A549 (cell line): ENCODE measurements at regions not wholly inside any gene's neighbourhood (a gene's known extent, or its start where the extent isn't known, plus 50 kb on each side); places are given as distances from the start of the nearest gene placed in this dataset.

Experiments used
- ATAC-seq, 2 experiments: fragments of 200-7000 bp in 1 of 2; fragments of >200 bp in 1 of 2; cut with Nextera tagmentation in 1 of 2; cut with Tn5 transposase in 1 of 2; 3 replicates each; pipeline versions ENCODE4 v1.8.0 to v1.9.1; 2018 to 2020; ENCODE audit warnings: mild to moderate bottlenecking in 1 of 2, moderate library complexity in 1 of 2
- CTCF ChIA-PET: fragments of 300-600 bp; sonication (Branson Sonifier 250); formaldehyde crosslinking; extraction: SDS; loops from one replicate; lab custom pipeline; 2021; ENCODE audit warnings: antibody characterized with exemption, inconsistent platforms; lab: Yijun Ruan, JAX
- POLR2A ChIA-PET: fragments of 350-600 bp; formaldehyde crosslinking; extraction: SDS; loops from one replicate; lab custom pipeline; 2021; ENCODE audit warnings: antibody characterized with exemption, inconsistent platforms; lab: Yijun Ruan, JAX
- DNase-seq, 2 experiments: peaks; one replicate each; pipeline versions ENCODE4 v3.0.0 to v3.0.0-alpha.2; 2011 to 2016; ENCODE audit warnings: low read depth in 1 of 2, low spot score in 1 of 2
- FAIRE-seq: peaks from 2 replicates; lab custom pipeline; 2011; peaks lifted over from hg19 to GRCh38; lab: Jason Lieb, UNC
- H3K27ac ChIP-seq, 2 experiments: fragments of >200 bp; sonication (Bioruptor Twin); formaldehyde crosslinking; 3 replicates each; pipeline ENCODE4 v1.5.1; 2016 to 2017
- H3K4me1 ChIP-seq: fragments of >200 bp; sonication (Bioruptor Twin); formaldehyde crosslinking; 3 replicates; pipeline ENCODE4 v1.6.1; 2016
- H3K4me2 ChIP-seq: fragments of >200 bp; sonication (Bioruptor Twin); formaldehyde crosslinking; 3 replicates; pipeline ENCODE4 v1.6.1; 2016
- H3K4me3 ChIP-seq: fragments of >200 bp; sonication (Bioruptor Twin); formaldehyde crosslinking; 3 replicates; pipeline ENCODE4 v1.5.1; 2016
- H3K9me3 ChIP-seq: fragments of >200 bp; sonication (Bioruptor Twin); formaldehyde crosslinking; 3 replicates; pipeline ENCODE4 v1.6.1; 2016
- ATOH8 ChIP-seq: fragments of 250-450 bp; sonication (Bioruptor Pico); IDR thresholded peaks from 2 replicates; pipeline ENCODE4 v1.5.0; 2020; ENCODE audit warnings: low read depth, mild to moderate bottlenecking, moderate library complexity
- BCL3 ChIP-seq: fragments of >200 bp; sonication (Bioruptor Twin); formaldehyde crosslinking; IDR thresholded peaks from 3 replicates; pipeline ENCODE4 v1.6.1; 2016
- BHLHE40 ChIP-seq: IDR thresholded peaks from 2 replicates; pipeline ENCODE4 v1.6.1; 2012; ENCODE audit warnings: low read depth, low read length, inconsistent platforms
- CBX2 ChIP-seq: fragments of 200-600 bp; sonication (generic); IDR thresholded peaks from 2 replicates; pipeline ENCODE4 v1.6.1; 2016; ENCODE audit warnings: low read depth, mild to moderate bottlenecking, borderline replicate concordance
- CBX8 ChIP-seq: fragments of 200-600 bp; sonication (generic); IDR thresholded peaks from 2 replicates; pipeline ENCODE4 v1.6.1; 2016
- CHD2 ChIP-seq: fragments of 150-350 bp; IDR thresholded peaks from 2 replicates; pipeline ENCODE4 v1.6.1; 2014; ENCODE audit warnings: low read length; ENCODE audit not compliant: partially characterized antibody
- CHD4 ChIP-seq: fragments of 200-600 bp; sonication (generic); IDR thresholded peaks from 2 replicates; pipeline ENCODE4 v1.6.1; 2016; ENCODE audit warnings: antibody characterized with exemption, mild to moderate bottlenecking, borderline replicate concordance
- HOXB13 ChIP-seq: fragments of 250-450 bp; sonication (Bioruptor Pico); IDR thresholded peaks from 2 replicates; pipeline ENCODE4 v1.5.0; 2020; ENCODE audit warnings: low read depth, mild to moderate bottlenecking, moderate library complexity
- JUNB ChIP-seq: fragments of >200 bp; sonication (Bioruptor Twin); formaldehyde crosslinking; IDR thresholded peaks from 2 replicates; pipeline ENCODE4 v1.6.1; 2016
- MAZ ChIP-seq: fragments of 150-350 bp; IDR thresholded peaks from 2 replicates; pipeline ENCODE4 v1.6.1; 2014; ENCODE audit warnings: antibody characterized with exemption, low read depth, low read length, borderline replicate concordance
- MYC ChIP-seq: IDR thresholded peaks from 2 replicates; pipeline ENCODE4 v1.6.1; 2012; ENCODE audit warnings: mild to moderate bottlenecking, inconsistent platforms, low read length, improper control_type of control experiment, borderline replicate concordance
- NFE2L2 ChIP-seq: fragments of 150-350 bp; conservative IDR thresholded peaks from 2 replicates; pipeline ENCODE4 v1.6.1; 2014; ENCODE audit warnings: low read length
- NPAS2 ChIP-seq: fragments of 250-450 bp; sonication (Bioruptor Pico); IDR thresholded peaks from 2 replicates; pipeline ENCODE4 v1.8.0; 2022; ENCODE audit warnings: mild to moderate bottlenecking, moderate library complexity, borderline replicate concordance
- NR3C1 ChIP-seq: fragments of >200 bp; sonication (Bioruptor Twin); formaldehyde crosslinking; IDR thresholded peaks from 3 replicates; pipeline ENCODE4 v1.6.1; 2017
- RARB ChIP-seq: fragments of 250-450 bp; sonication (Bioruptor Pico); IDR thresholded peaks from 2 replicates; pipeline ENCODE4 v1.8.0; 2021; ENCODE audit warnings: mild to moderate bottlenecking, moderate library complexity
- RCOR1 ChIP-seq: fragments of 150-350 bp; IDR thresholded peaks from 2 replicates; pipeline ENCODE4 v1.6.1; 2014; ENCODE audit warnings: antibody characterized with exemption, low read length, low read depth
- RNF2 ChIP-seq: fragments of 200-600 bp; sonication (generic); IDR thresholded peaks from 2 replicates; pipeline ENCODE4 v1.6.1; 2016; ENCODE audit warnings: low read depth, mild to moderate bottlenecking, antibody characterized with exemption, moderate library complexity, borderline replicate concordance
- SREBF2 ChIP-seq: fragments of 450-650 bp; IDR thresholded peaks from 2 replicates; pipeline ENCODE4 v1.6.1; 2014; ENCODE audit warnings: mild to moderate bottlenecking, moderate library complexity
- TFCP2L1 ChIP-seq: fragments of 250-450 bp; sonication (Bioruptor Pico); IDR thresholded peaks from 2 replicates; pipeline ENCODE4 v1.5.0; 2021; ENCODE audit warnings: mild to moderate bottlenecking
- ZC3H11A ChIP-seq: fragments of 450-650 bp; IDR thresholded peaks from 2 replicates; pipeline ENCODE4 v1.6.1; 2014; ENCODE audit warnings: antibody characterized with exemption, mild to moderate bottlenecking
- ZNF302 ChIP-seq: fragments of 250-450 bp; sonication (Bioruptor Pico); IDR thresholded peaks from 2 replicates; pipeline ENCODE4 v1.9.0; 2021; ENCODE audit warnings: inconsistent platforms, mild to moderate bottlenecking, moderate library complexity
- ZSCAN20 ChIP-seq: fragments of 250-450 bp; sonication (Bioruptor Pico); IDR thresholded peaks from 2 replicates; pipeline ENCODE4 v1.8.0; 2022; ENCODE audit warnings: mild to moderate bottlenecking, moderate library complexity
- WGBS: methylation state at CpG from one replicate; pipeline ENCODE4 v1.1.6; 2017; ENCODE audit errors: missing lambda C conversion rate; 5-methylcytosine and 5-hydroxymethylcytosine counted together

- no peak for TF ChIP-seq SREBF2
- no peak for TF ChIP-seq NPAS2 (CRISPR knock-in tag)
- no peak for TF ChIP-seq MYC
- TF ChIP-seq RCOR1 = no peak
- DNase-seq = no peak
- CTCF ChIA-PET = no interaction called here
- POLR2A ChIA-PET = no interaction called here
- Histone ChIP-seq H3K4me2 (no peak overlapping the region), H3K4me3 (no peak overlapping the region), H3K4me1 (no peaks in the 10 kb centered on the region), H3K9me3 (no peaks in the 10 kb centered on the region), H3K27ac (no peak overlapping the region)
- FAIRE-seq = no peak
- 65% methylated on average over 1 of the region's 1 CpG for WGBS
- ATAC-seq = no peak
Measured at GRCh38 chr3:174532216-174532615, 326.9 kb upstream of the NAALADL2 start.

GRCh38 chr3:174532776-174533175, 326.4 kb upstream of the NAALADL2 start:
- Histone ChIP-seq H3K4me2 (no peak overlapping the region), H3K4me1 (no peaks in the 10 kb centered on the region), H3K4me3 (no peak overlapping the region), H3K9me3 (no peaks in the 10 kb centered on the region), H3K27ac (no peak overlapping the region)
- TF ChIP-seq MYC = no peak
- TF ChIP-seq ATOH8 = no peak
- TF ChIP-seq NFE2L2 = no peak
- no peak for TF ChIP-seq ZNF302 (CRISPR knock-in tag)
- no peak for TF ChIP-seq CHD2
- no peak for TF ChIP-seq BHLHE40
- TF ChIP-seq SREBF2 = no peak
- TF ChIP-seq MAZ = no peak
- no peak for TF ChIP-seq RNF2
- no peak for TF ChIP-seq TFCP2L1 (CRISPR knock-in tag)
- TF ChIP-seq NR3C1 = no peak
- no peak for TF ChIP-seq ZSCAN20 (CRISPR knock-in tag)
- TF ChIP-seq CBX8 = no peak
- TF ChIP-seq NPAS2 (CRISPR knock-in tag) = no peak
- TF ChIP-seq CBX2 = no peak
- no peak for TF ChIP-seq HOXB13
- TF ChIP-seq JUNB = no peak
- ChIA-PET CTCF (no interaction called here), POLR2A (no interaction called here)
- no peak for FAIRE-seq
- DNase-seq = no peak
- 41% methylated on average over 2 of the region's 2 CpGs for WGBS
- ATAC-seq = no peak

- Histone ChIP-seq H3K4me2 (no peak overlapping the region), H3K27ac (no peak overlapping the region), H3K4me3 (no peak overlapping the region), H3K9me3 (no peaks in the 10 kb centered on the region), H3K4me1 (no peaks in the 10 kb centered on the region)
- ChIA-PET POLR2A (no interaction called here), CTCF (no interaction called here)
- no peak for TF ChIP-seq BCL3
- TF ChIP-seq CHD4 = no peak
- no peak for TF ChIP-seq SREBF2
- no peak for TF ChIP-seq RNF2
- TF ChIP-seq HOXB13 = no peak
- no peak for TF ChIP-seq ZC3H11A
- no peak for TF ChIP-seq RARB
- no peak for TF ChIP-seq CBX8
- no peak for TF ChIP-seq BHLHE40
- ATAC-seq (no peak), FAIRE-seq (no peak), DNase-seq (no peak)
- 63% methylated on average over 2 of the region's 2 CpGs for WGBS
Measured at GRCh38 chr3:174533286-174533685, 325.8 kb upstream of the NAALADL2 start.
